Central memory CD4-positive, alpha-beta T cell (primary cell): ENCODE measurements at regions not wholly inside any gene's neighbourhood (a gene's known extent, or its start where the extent isn't known, plus 50 kb on each side); places are given as distances from the start of the nearest gene placed in this dataset.

Source experiments
- DNase-seq: peaks from one replicate; pipeline ENCODE4 v3.0.0; 2022

- no peak for DNase-seq
Measured at GRCh38 chr10:15462253-15462897, 91.3 kb upstream of the FAM171A1 start.

GRCh38 chr10:15461353-15462108 lies 90.4 kb upstream of the FAM171A1 start:
- no peak for DNase-seq

GRCh38 chr10:15460661-15461060 lies 89.6 kb upstream of the FAM171A1 start:
- DNase-seq, result no peak

GRCh38 chr10:15459218-15459617 lies 88.1 kb upstream of the FAM171A1 start:
- no peak for DNase-seq

- DNase-seq, result no peak
Measured at GRCh38 chr10:15457382-15457781, 86.3 kb upstream of the FAM171A1 start.

GRCh38 chr10:15455456-15455855 lies 84.4 kb upstream of the FAM171A1 start:
- no peak for DNase-seq

- no peak for DNase-seq
Measured at GRCh38 chr10:15453926-15454325, 82.8 kb upstream of the FAM171A1 start.

GRCh38 chr10:15453457-15453856 lies 82.4 kb upstream of the FAM171A1 start:
- DNase-seq, result no peak

GRCh38 chr10:15452545-15452944 lies 81.5 kb upstream of the FAM171A1 start:
- DNase-seq, result no peak

- DNase-seq, result no peak
Measured at GRCh38 chr10:15451137-15452094, 80.3 kb upstream of the FAM171A1 start.

GRCh38 chr10:15448598-15448997 lies 77.5 kb upstream of the FAM171A1 start:
- DNase-seq, result no peak

GRCh38 chr10:15445006-15445390 lies 73.9 kb upstream of the FAM171A1 start:
- DNase-seq, result no peak

GRCh38 chr10:15444105-15445005 lies 73.3 kb upstream of the FAM171A1 start:
- DNase-seq, result no peak

GRCh38 chr10:15442056-15442455 lies 71.0 kb upstream of the FAM171A1 start:
- no peak for DNase-seq

- no peak for DNase-seq
Measured at GRCh38 chr10:15440204-15440711, 69.2 kb upstream of the FAM171A1 start.

GRCh38 chr10:15439341-15439842 lies 68.3 kb upstream of the FAM171A1 start:
- no peak for DNase-seq

- DNase-seq, result no peak
Measured at GRCh38 chr10:15436696-15437095, 65.6 kb upstream of the FAM171A1 start.

GRCh38 chr10:15433850-15434537 lies 62.9 kb upstream of the FAM171A1 start:
- DNase-seq, result peak; percentile 42

GRCh38 chr10:15432266-15432665 lies 61.2 kb upstream of the FAM171A1 start:
- no peak for DNase-seq

- DNase-seq, result no peak
Measured at GRCh38 chr10:15430969-15431771, 60.1 kb upstream of the FAM171A1 start.
